ENCODE measurements at regions not wholly inside any gene's neighbourhood (a gene's known extent, or its start where the extent isn't known, plus 50 kb on each side); places are given as distances from the start of the nearest gene placed in this dataset.
A peak's percentile ranks its signal among the peaks of the same experiment; 100 is the strongest.

DNA sequence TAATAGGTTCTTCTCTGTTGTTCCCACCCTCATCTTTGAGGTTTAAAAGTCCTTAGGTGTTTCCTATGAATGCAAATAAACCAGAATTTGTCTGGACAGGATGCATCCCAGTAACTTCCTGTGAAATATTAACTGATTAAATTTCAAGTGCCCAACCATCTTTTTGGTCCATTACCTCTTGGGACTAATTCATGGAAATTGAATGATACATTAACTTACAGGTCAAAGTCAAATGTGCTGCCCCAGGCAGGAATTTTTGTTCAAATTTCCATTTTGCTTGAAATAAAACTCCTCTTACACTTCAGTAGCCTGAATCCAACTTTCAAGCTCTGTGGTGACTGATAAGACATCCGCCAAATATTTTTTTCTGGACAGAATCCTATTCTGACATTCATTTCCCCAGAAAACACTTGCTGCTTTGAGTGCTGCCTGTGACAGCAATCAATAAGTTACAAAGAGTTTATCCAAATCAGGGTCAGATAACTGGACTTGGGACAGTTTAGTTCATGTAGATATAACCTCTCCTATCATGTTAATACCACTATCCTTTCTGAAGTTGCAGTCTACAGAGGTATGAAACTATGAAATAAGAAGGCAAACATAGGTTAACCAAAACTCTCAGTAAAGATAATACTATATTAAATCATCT, 383.5 kb downstream of the POM121L12 start:
- no peaks in the 10 kb centered on the region for H3K4me1 Mint-ChIP-seq
- no peak overlapping the region for H3K4me3 ChIP-seq (ENCODE audit: low read length)
- H3K9me3 Mint-ChIP-seq = peaks cover 13 to 36% (median 28%) of the 10 kb centered on the region in 5 donors
- no peak for DNase-seq
- H3K4me3 Mint-ChIP-seq = no peak overlapping the region
- no peak overlapping the region for H3K27ac Mint-ChIP-seq
- H3K27ac ChIP-seq (ENCODE audit: low read depth, low read length) = no peak overlapping the region
- H3K9me3 ChIP-seq (ENCODE audit: low read length) = no peaks in the 10 kb centered on the region
- CTCF ChIA-PET = no interaction called here
- H3K4me1 ChIP-seq (ENCODE audit: insufficient read depth, low read length) = no peaks in the 10 kb centered on the region
- H3K36me3 Mint-ChIP-seq = no peaks in the 10 kb centered on the region
- POLR2A ChIA-PET = no interaction called here
- H3K36me3 ChIP-seq (ENCODE audit: insufficient read depth, low read length) = no peaks in the 10 kb centered on the region
- no peaks in the 10 kb centered on the region for H3K27me3 ChIP-seq (ENCODE audit: insufficient read depth, low read length, poor library complexity, severe bottlenecking)
- no peaks in the 10 kb centered on the region for H3K27me3 Mint-ChIP-seq

GRCh38 chr7:53420550-53420949, 385.1 kb downstream of the POM121L12 start:
- DNase-seq = no peak
- Mint-ChIP-seq H3K27ac (no peak overlapping the region), H3K4me1 (no peaks in the 10 kb centered on the region), H3K27me3 (no peaks in the 10 kb centered on the region), H3K4me3 (no peak overlapping the region), H3K9me3 (peaks cover 14 to 32% (median 23%) of the 10 kb centered on the region in 5 donors), H3K36me3 (no peaks in the 10 kb centered on the region)
- CTCF ChIA-PET = no interaction called here
- no peaks in the 10 kb centered on the region for H3K4me1 ChIP-seq (ENCODE audit: insufficient read depth, low read length)
- no peaks in the 10 kb centered on the region for H3K27me3 ChIP-seq (ENCODE audit: insufficient read depth, low read length, poor library complexity, severe bottlenecking)
- H3K4me3 ChIP-seq (ENCODE audit: low read length) = no peak overlapping the region
- POLR2A ChIA-PET = no interaction called here
- no peak overlapping the region for H3K27ac ChIP-seq (ENCODE audit: low read depth, low read length)
- H3K36me3 ChIP-seq (ENCODE audit: insufficient read depth, low read length) = no peaks in the 10 kb centered on the region
- H3K9me3 ChIP-seq (ENCODE audit: low read length) = no peaks in the 10 kb centered on the region

- no peaks in the 10 kb centered on the region for H3K36me3 ChIP-seq (ENCODE audit: insufficient read depth, low read length)
- H3K9me3 ChIP-seq (ENCODE audit: low read length) = no peaks in the 10 kb centered on the region
- peaks cover 7 to 27% (median 25%) of the 10 kb centered on the region in 5 donors for H3K9me3 Mint-ChIP-seq
- H3K4me1 ChIP-seq (ENCODE audit: insufficient read depth, low read length) = no peaks in the 10 kb centered on the region
- no peak overlapping the region for H3K27ac ChIP-seq (ENCODE audit: low read depth, low read length)
- H3K27ac Mint-ChIP-seq = no peak overlapping the region
- DNase-seq = no peak
- no peaks in the 10 kb centered on the region for H3K4me1 Mint-ChIP-seq
- H3K27me3 Mint-ChIP-seq = no peaks in the 10 kb centered on the region
- no peak overlapping the region for H3K4me3 ChIP-seq (ENCODE audit: low read length)
- no peaks in the 10 kb centered on the region for H3K36me3 Mint-ChIP-seq
- no peaks in the 10 kb centered on the region for H3K27me3 ChIP-seq (ENCODE audit: insufficient read depth, low read length, poor library complexity, severe bottlenecking)
- CTCF ChIA-PET = no interaction called here
- POLR2A ChIA-PET = no interaction called here
- no peak overlapping the region for H3K4me3 Mint-ChIP-seq
Measured at GRCh38 chr7:53422291-53422690, 386.9 kb downstream of the POM121L12 start.

- POLR2A ChIA-PET = no interaction called here
- H3K4me1 Mint-ChIP-seq = no peaks in the 10 kb centered on the region
- peak overlapping the region in 1 of 8 donors; percentile 33 for H3K27ac Mint-ChIP-seq
- H3K9me3 ChIP-seq (ENCODE audit: low read length) = no peaks in the 10 kb centered on the region
- H3K4me3 Mint-ChIP-seq = no peak overlapping the region
- H3K27me3 Mint-ChIP-seq = no peaks in the 10 kb centered on the region
- H3K27ac ChIP-seq (ENCODE audit: low read depth, low read length) = no peak overlapping the region
- CTCF ChIA-PET = no interaction called here
- no peaks in the 10 kb centered on the region for H3K36me3 ChIP-seq (ENCODE audit: insufficient read depth, low read length)
- H3K4me3 ChIP-seq (ENCODE audit: low read length) = no peak overlapping the region
- H3K9me3 Mint-ChIP-seq = peaks cover 6 to 23% (median 20%) of the 10 kb centered on the region in 5 donors
- no peaks in the 10 kb centered on the region for H3K27me3 ChIP-seq (ENCODE audit: insufficient read depth, low read length, poor library complexity, severe bottlenecking)
- no peak for DNase-seq
- H3K36me3 Mint-ChIP-seq = no peaks in the 10 kb centered on the region
- no peaks in the 10 kb centered on the region for H3K4me1 ChIP-seq (ENCODE audit: insufficient read depth, low read length)
Measured at GRCh38 chr7:53426145-53426750, 390.8 kb downstream of the POM121L12 start.

DNA sequence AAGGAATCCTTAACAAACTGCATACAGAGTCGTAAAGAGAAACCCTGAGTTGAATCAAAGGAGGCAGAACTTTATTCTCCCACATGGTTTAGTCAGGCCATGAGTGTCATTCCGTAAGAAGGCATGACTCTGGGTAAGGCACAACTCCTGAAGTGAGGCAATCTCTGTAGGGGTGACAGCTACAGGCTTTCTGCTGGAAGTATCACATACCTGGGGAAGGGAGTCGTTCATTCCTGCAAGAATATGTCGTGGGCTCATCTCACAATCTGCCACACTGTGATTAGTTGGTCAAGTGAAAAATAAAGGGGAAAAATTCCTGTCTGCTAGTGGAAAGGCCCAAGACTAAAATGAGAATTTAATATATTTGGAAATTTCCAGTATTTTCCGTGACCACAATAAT, 392.6 kb downstream of the POM121L12 start:
- H3K4me1 ChIP-seq (ENCODE audit: insufficient read depth, low read length) = no peaks in the 10 kb centered on the region
- Mint-ChIP-seq H3K9me3 (peaks cover 6 to 23% (median 14%) of the 10 kb centered on the region in 5 donors), H3K4me3 (no peak overlapping the region), H3K4me1 (no peaks in the 10 kb centered on the region), H3K27ac (no peak overlapping the region), H3K36me3 (no peaks in the 10 kb centered on the region), H3K27me3 (no peaks in the 10 kb centered on the region)
- H3K9me3 ChIP-seq (ENCODE audit: low read length) = no peaks in the 10 kb centered on the region
- POLR2A ChIA-PET = no interaction called here
- H3K4me3 ChIP-seq (ENCODE audit: low read length) = no peak overlapping the region
- H3K36me3 ChIP-seq (ENCODE audit: insufficient read depth, low read length) = no peaks in the 10 kb centered on the region
- no peak overlapping the region for H3K27ac ChIP-seq (ENCODE audit: low read depth, low read length)
- no peak for DNase-seq
- CTCF ChIA-PET = no interaction called here
- no peaks in the 10 kb centered on the region for H3K27me3 ChIP-seq (ENCODE audit: insufficient read depth, low read length, poor library complexity, severe bottlenecking)

GRCh38 chr7:53431901-53432300, 396.5 kb downstream of the POM121L12 start:
- H3K4me1 Mint-ChIP-seq = no peaks in the 10 kb centered on the region
- H3K36me3 Mint-ChIP-seq = no peaks in the 10 kb centered on the region
- H3K9me3 Mint-ChIP-seq = peaks cover 6 to 20% (median 10%) of the 10 kb centered on the region in 5 donors
- Histone ChIP-seq H3K36me3 (ENCODE audit: insufficient read depth, low read length) (no peaks in the 10 kb centered on the region), H3K27me3 (ENCODE audit: insufficient read depth, low read length, poor library complexity, severe bottlenecking) (no peaks in the 10 kb centered on the region), H3K9me3 (ENCODE audit: low read length) (no peaks in the 10 kb centered on the region), H3K4me3 (ENCODE audit: low read length) (no peak overlapping the region), H3K27ac (ENCODE audit: low read depth, low read length) (no peak overlapping the region), H3K4me1 (ENCODE audit: insufficient read depth, low read length) (no peaks in the 10 kb centered on the region)
- POLR2A ChIA-PET = no interaction called here
- no peaks in the 10 kb centered on the region for H3K27me3 Mint-ChIP-seq
- H3K27ac Mint-ChIP-seq = no peak overlapping the region
- DNase-seq = no peak
- CTCF ChIA-PET = no interaction called here
- H3K4me3 Mint-ChIP-seq = no peak overlapping the region

- ChIA-PET POLR2A (no interaction called here), CTCF (no interaction called here)
- H3K4me1 Mint-ChIP-seq = no peaks in the 10 kb centered on the region
- H3K27ac Mint-ChIP-seq = no peak overlapping the region
- H3K27me3 Mint-ChIP-seq = no peaks in the 10 kb centered on the region
- Histone ChIP-seq H3K4me3 (ENCODE audit: low read length) (no peak overlapping the region), H3K27me3 (ENCODE audit: insufficient read depth, low read length, poor library complexity, severe bottlenecking) (no peaks in the 10 kb centered on the region), H3K36me3 (ENCODE audit: insufficient read depth, low read length) (no peaks in the 10 kb centered on the region), H3K27ac (ENCODE audit: low read depth, low read length) (no peak overlapping the region), H3K4me1 (ENCODE audit: insufficient read depth, low read length) (no peaks in the 10 kb centered on the region), H3K9me3 (ENCODE audit: low read length) (no peaks in the 10 kb centered on the region)
- DNase-seq = no peak
- H3K36me3 Mint-ChIP-seq = no peaks in the 10 kb centered on the region
- H3K4me3 Mint-ChIP-seq = no peak overlapping the region
- peaks cover 2 to 31% (median 8%) of the 10 kb centered on the region in 5 donors for H3K9me3 Mint-ChIP-seq
Measured at GRCh38 chr7:53437336-53437735, 401.9 kb downstream of the POM121L12 start.

DNA sequence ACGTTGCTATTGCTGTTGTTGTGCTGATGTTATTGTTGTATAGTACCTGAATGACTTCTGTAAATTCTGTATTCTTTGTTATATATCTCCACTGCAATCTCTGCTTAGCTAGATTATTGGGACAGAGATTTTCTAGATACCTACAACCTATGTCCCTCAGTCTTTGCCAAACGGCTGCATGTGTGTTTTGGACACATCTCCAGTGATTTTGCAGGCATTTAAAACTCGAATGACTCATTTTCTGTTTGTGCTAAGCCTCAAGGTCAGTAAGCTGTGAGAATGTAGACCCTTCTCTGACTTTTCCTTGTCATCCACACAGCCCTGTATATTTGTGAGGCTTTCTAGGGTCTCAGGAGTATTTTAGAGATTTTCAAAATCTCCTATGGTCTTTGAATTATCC, 410.7 kb downstream of the POM121L12 start:
- CTCF ChIA-PET = no interaction called here
- Mint-ChIP-seq H3K4me3 (no peak overlapping the region), H3K27me3 (no peaks in the 10 kb centered on the region), H3K9me3 (peaks cover 5 to 29% (median 5%) of the 10 kb centered on the region in 5 donors), H3K4me1 (no peaks in the 10 kb centered on the region), H3K36me3 (peaks cover 0 to 2% (median 0%) of the 10 kb centered on the region in 3 donors), H3K27ac (no peak overlapping the region)
- POLR2A ChIA-PET = no interaction called here
- H3K36me3 ChIP-seq (ENCODE audit: insufficient read depth, low read length) = no peaks in the 10 kb centered on the region
- DNase-seq = no peak
- H3K27me3 ChIP-seq (ENCODE audit: insufficient read depth, low read length, poor library complexity, severe bottlenecking) = no peaks in the 10 kb centered on the region
- H3K4me3 ChIP-seq (ENCODE audit: low read length) = no peak overlapping the region
- H3K27ac ChIP-seq (ENCODE audit: low read depth, low read length) = no peak overlapping the region
- no peaks in the 10 kb centered on the region for H3K4me1 ChIP-seq (ENCODE audit: insufficient read depth, low read length)
- H3K9me3 ChIP-seq (ENCODE audit: low read length) = no peaks in the 10 kb centered on the region
